ENCODE measurements at regions not wholly inside any gene's neighbourhood (a gene's known extent, or its start where the extent isn't known, plus 50 kb on each side); places are given as distances from the start of the nearest gene placed in this dataset.
A peak's percentile ranks its signal among the peaks of the same experiment; 100 is the strongest.
"Not testable (repeated sequence)": the region's sequence is repeated elsewhere in the genome, so short reads cannot be mapped to it uniquely, and the experiment has no call there.

GRCh38 chr16:16593156-16593863, 214.4 kb downstream of the NPIPA7 start:
- peak; percentile 44 for TF ChIP-seq CTCF (IDR thresholded peaks at IDR 0.05; ENCODE audit: insufficient read depth, low read length)
- H3K4me3 ChIP-seq (ENCODE audit: low read depth, low read length): not testable (repeated sequence)
- DNase-seq (ENCODE audit: low read depth): peak; percentile 3

DNA sequence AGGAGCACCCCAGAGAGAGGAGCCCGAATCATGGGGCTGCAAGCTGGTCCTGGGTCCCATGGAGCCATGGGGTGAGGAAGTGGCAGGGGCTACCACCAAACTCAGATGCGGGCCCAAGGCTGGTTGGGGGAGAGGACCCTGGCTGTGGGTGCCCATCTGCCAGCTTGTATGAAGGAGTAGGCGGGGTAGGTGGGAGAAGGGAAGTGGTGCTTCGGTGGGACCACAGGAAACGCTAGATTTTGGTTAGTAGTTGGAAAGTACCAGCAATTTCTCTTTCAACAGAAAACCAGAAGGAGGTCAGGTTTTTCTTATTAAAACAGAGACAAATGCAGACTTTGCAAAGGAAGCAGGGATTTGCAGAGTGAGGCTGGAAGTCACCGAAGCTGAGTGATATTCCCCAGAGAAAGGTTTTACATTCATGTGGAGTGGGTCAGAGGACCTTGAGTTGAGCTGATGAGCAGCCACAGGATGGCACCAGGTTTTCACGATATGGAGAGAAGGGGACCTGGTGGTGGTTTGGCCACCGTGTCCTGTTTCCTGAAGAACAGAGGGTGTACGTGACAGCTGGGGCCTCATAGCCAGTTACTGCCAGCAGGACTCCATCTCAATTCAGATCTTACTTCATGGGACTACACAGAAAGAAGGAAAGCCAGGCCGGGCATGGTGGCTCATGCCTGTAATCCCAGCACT, 216.2 kb downstream of the NPIPA7 start:
- H3K4me3 ChIP-seq (ENCODE audit: low read depth, low read length); DNase-seq (ENCODE audit: low read depth): not testable (repeated sequence)

GRCh38 chr16:16601239-16601638, 222.3 kb downstream of the NPIPA7 start:
- DNase-seq (ENCODE audit: low read depth); H3K4me3 ChIP-seq (ENCODE audit: low read depth, low read length): not testable (repeated sequence)

GRCh38 chr16:16607401-16608082, 228.6 kb downstream of the NPIPA7 start:
- H3K4me3 ChIP-seq (ENCODE audit: low read depth, low read length); DNase-seq (ENCODE audit: low read depth): not testable (repeated sequence)

DNA sequence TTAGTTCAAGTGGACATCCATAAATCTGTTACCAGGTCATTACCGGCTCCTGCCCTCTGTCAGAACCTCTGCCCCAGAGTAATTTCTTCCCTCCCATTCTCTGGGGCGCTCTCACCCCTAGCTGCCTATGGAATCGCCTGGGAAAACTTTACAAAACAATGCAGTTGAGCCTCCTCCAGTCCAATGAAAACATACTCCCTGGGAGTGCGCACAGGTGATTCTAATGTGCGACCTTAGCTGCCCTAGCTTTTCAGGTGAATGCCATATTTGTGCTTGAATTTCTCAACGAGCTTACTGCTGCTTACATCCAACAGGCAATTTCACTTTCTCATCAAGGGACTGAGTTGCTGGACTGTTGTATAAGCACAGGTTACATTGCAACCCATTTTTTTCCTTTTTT, 230.7 kb downstream of the NPIPA7 start:
- H3K4me3 ChIP-seq (ENCODE audit: low read depth, low read length); DNase-seq (ENCODE audit: low read depth): not testable (repeated sequence)

- H3K4me3 ChIP-seq (ENCODE audit: low read depth, low read length); DNase-seq (ENCODE audit: low read depth): not testable (repeated sequence)
Measured at GRCh38 chr16:16610389-16610967, 231.5 kb downstream of the NPIPA7 start.

DNA sequence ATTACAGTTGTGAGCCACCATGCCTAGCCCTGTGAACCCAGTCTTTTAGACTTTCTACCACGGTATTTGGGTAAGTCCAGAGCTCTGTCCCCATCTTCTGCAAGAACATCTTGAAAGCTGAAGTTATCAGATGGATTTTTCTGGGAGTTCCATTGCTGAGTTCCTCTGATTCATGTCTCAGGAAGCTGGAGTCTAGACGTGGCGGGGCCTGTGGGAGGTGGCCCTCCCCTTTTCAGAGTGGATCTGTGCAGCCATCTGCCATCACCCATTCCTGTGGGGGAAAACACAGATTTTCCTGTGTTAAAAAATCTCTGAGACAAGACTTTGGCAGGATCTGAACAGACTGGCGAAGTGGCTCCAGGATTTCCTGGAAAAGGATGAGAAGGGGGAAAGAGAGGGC, 234.3 kb downstream of the NPIPA7 start:
- H3K4me3 ChIP-seq (ENCODE audit: low read depth, low read length); DNase-seq (ENCODE audit: low read depth): not testable (repeated sequence)

GRCh38 chr16:16614484-16614883, 235.5 kb downstream of the NPIPA7 start:
- DNase-seq (ENCODE audit: low read depth); H3K4me3 ChIP-seq (ENCODE audit: low read depth, low read length): not testable (repeated sequence)

DNA sequence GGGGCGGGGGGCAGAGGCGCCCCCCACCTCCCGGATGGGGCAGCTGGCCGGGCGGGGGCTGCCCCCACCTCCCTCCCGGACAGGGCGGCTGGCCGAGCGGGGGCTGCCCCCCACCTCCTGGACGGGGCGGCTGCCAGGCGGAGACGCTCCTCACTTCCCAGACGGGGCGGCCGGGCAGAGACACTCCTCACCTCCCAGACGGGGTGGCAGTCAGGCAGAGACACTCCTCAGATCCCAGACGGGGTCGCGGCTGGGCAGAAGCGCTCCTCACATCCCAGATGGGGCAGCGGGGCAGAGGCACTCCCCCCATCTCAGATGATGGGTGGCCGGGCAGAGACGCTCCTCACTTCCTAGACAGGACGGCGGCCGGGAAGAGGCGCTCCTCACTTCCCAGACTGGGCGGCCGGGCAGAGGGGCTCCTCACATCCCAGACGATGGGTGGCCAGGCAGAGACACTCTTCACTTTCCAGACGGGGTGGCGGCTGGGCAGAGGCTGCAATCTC, 240.1 kb downstream of the NPIPA7 start:
- DNase-seq (ENCODE audit: low read depth); H3K4me3 ChIP-seq (ENCODE audit: low read depth, low read length): not testable (repeated sequence)

DNA sequence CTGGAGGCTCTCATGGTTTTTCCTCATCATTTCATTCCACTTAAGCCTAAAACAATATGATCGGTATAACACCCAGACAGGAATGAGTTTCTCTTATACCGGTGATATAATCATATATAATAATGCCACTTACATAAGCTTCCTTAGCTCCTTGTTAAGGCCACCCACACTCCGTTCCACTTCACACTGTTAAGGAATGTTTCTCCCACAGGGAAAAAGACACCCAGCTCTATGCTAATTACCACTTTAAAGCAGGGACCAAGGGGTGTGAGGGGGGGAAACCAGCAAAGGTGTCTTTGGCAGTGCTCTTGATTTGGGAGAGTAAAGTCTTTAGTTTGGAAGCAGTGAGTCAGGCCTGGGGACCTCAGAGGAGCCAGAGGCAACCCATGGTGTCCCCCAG, 245.4 kb downstream of the NPIPA7 start:
- not testable (repeated sequence) for DNase-seq (ENCODE audit: low read depth); H3K4me3 ChIP-seq (ENCODE audit: low read depth, low read length)

DNA sequence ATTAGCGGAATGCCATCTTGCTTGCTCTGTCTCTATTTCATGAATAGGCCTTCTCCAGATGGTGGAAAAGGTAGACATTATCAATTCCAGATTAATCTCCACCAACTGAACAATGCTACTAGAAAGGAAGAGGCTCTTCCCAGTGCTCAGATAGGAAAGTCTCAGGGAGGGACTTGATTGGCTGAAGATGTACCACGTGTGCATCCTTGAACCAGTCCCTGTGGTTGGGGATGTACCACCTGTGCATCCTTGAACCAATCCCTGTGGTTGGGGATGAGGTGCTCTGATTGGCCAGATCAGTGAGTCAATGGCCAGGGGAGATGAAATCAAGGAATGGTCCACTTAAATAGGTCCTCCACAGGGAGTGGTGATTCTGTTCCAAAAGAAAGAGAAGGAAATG, 246.2 kb downstream of the NPIPA7 start:
- not testable (repeated sequence) for H3K4me3 ChIP-seq (ENCODE audit: low read depth, low read length); DNase-seq (ENCODE audit: low read depth)

GRCh38 chr16:16627865-16628264, 248.9 kb downstream of the NPIPA7 start:
- not testable (repeated sequence) for DNase-seq (ENCODE audit: low read depth); H3K4me3 ChIP-seq (ENCODE audit: low read depth, low read length)

DNA sequence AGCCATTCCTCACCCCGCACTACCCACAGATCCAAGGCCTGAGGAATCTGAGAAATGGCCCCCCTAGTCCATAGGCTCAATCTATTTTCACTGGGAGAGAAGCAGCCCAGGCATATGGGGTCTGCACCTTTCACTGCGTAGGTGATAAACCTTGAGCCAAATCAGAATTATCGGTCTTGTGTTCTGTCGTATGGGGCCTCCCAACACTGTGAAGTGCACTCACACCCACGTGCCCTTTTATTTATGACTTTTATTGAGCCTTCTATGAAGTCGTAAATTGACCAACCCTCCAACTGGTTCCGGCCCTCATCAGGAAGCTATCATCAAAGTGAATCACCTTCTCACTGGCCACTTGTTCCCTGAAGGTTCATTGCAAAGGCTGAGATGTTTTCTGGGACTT, 259.3 kb downstream of the NPIPA7 start:
- not testable (repeated sequence) for DNase-seq (ENCODE audit: low read depth); H3K4me3 ChIP-seq (ENCODE audit: low read depth, low read length)

- not testable (repeated sequence) for DNase-seq (ENCODE audit: low read depth)
Measured at GRCh38 chr16:16638714-16639113, 259.8 kb downstream of the NPIPA7 start.

DNA sequence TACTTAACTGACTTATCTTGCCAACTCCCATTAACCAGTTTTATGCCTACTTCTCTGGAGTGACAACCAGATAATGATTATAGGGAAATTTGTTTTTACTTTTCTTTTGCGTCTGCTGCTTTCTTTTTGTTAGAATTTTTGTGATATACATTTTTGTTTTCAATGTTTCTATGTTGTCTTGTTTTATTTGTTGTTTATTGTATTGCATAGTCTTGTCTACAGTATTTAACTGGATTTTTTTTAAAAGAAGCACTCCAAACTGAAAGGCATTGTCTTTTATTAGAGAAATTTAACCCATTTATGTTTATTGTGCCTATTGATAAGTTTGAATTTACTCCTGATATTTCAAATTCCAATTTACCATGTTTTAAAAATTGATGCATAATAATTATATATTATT, 264.9 kb downstream of the NPIPA7 start:
- not testable (repeated sequence) for DNase-seq (ENCODE audit: low read depth); H3K4me3 ChIP-seq (ENCODE audit: low read depth, low read length)

More at GRCh38 chr16:16638714-16639113, 259.8 kb downstream of the NPIPA7 start:
- not testable (repeated sequence) for H3K4me3 ChIP-seq (ENCODE audit: low read depth, low read length)

GRCh38 chr16:16648002-16648401, 269.1 kb downstream of the NPIPA7 start:
- not testable (repeated sequence) for DNase-seq (ENCODE audit: low read depth); H3K4me3 ChIP-seq (ENCODE audit: low read depth, low read length)

DNA sequence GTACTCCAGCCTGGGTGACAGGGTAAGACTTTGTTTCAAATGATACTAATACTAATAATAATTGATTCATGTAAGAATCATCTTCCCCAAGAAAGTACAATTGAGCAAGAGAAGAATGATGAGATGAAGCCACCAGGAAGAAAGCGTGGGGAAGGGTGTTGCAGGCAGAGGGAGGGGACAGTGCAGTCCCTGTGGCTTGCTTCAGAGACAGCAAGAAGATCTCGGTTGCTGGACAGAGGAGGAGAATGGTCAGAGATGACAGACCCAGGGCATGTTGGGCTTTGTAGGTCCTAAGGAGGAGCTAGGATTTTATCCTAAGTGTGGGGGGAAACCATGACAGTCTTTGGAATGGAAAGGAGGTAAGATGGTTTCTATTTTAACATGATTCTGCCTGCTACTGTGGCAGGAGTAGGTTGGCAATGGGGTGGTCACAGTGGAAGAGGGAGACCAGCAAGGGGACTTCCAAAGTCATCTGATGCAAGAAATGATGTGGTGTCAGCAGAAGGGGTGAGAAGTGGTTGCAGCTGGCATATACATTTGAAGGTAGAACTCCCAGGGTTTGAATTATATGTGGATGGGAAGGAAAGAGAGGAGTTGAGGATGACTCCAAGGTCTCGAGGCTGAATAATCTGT, 293.4 kb downstream of the NPIPA7 start:
- DNase-seq (ENCODE audit: low read depth); H3K4me3 ChIP-seq (ENCODE audit: low read depth, low read length): not testable (repeated sequence)

Measured in fibroblast of the aortic adventitia (primary cell).